Colonic mucosa (tissue), 4 donors: ENCODE measurements at regions not wholly inside any gene's neighbourhood (a gene's known extent, or its start where the extent isn't known, plus 50 kb on each side); places are given as distances from the start of the nearest gene placed in this dataset.

Experiments used
- DNase-seq: peaks from one replicate; pipeline ENCODE4 v3.0.0-alpha.2; 2020
- H3K27ac ChIP-seq: fragments of 200-600 bp; one replicate; pipeline ENCODE4 v1.8.0; 2021
- H3K27me3 ChIP-seq: fragments of 200-600 bp; one replicate; pipeline ENCODE4 v1.8.0; 2021
- H3K36me3 ChIP-seq: fragments of 200-600 bp; one replicate; pipeline ENCODE4 v1.8.0; 2021
- H3K4me1 ChIP-seq: fragments of 200-600 bp; one replicate; pipeline ENCODE4 v1.8.0; 2021; ENCODE audit warnings: mild to moderate bottlenecking
- H3K4me3 ChIP-seq: fragments of 200-600 bp; one replicate; pipeline ENCODE4 v1.8.0; 2021
- H3K9ac ChIP-seq, 2 donors: one replicate each; pipeline ENCODE4 v1.7.0; 2013; ENCODE audit warnings: control low read depth in 2 of 2, low read depth in 2 of 2, low read length in 2 of 2
- H3K9me3 ChIP-seq: fragments of 200-600 bp; one replicate; pipeline ENCODE4 v1.8.0; 2021
- CTCF ChIP-seq: fragments of 200-600 bp; IDR thresholded peaks from one replicate; pipeline ENCODE4 v1.8.0; 2022; ENCODE audit warnings: antibody characterized with exemption, mild to moderate bottlenecking
- intact Hi-C: fragments of 100-400 bp; cut with DNase I; formaldehyde crosslinking; loops from one replicate; pipeline ENCODE4 v1.14.1; 2022
- donor health status: healthy.
- donor health status: DM: no; HTN: no; CAD: no.
- donor health status: DM: no; HTN: no; CAD: no.

GRCh38 chr15:70442211-70442610 is 321.1 kb downstream of the UACA start:
- H3K27ac ChIP-seq: no peak overlapping the region
- DNase-seq: no peak
- no peak overlapping the region for H3K4me3 ChIP-seq
- intact Hi-C loops: no loop called here
- TF ChIP-seq CTCF: no peak
- no peaks in the 10 kb centered on the region for H3K4me1 ChIP-seq
- H3K27me3 ChIP-seq: no peaks in the 10 kb centered on the region
- no peak overlapping the region for H3K9ac ChIP-seq
- no peaks in the 10 kb centered on the region for H3K9me3 ChIP-seq
- no peaks in the 10 kb centered on the region for H3K36me3 ChIP-seq

- no peak for TF ChIP-seq CTCF
- Histone ChIP-seq H3K27me3 (no peaks in the 10 kb centered on the region), H3K27ac (no peak overlapping the region), H3K36me3 (no peaks in the 10 kb centered on the region), H3K9me3 (no peaks in the 10 kb centered on the region), H3K4me3 (no peak overlapping the region), H3K4me1 (no peaks in the 10 kb centered on the region), H3K9ac (no peak overlapping the region)
- intact Hi-C loops: no loop called here
- no peak for DNase-seq
Observed at GRCh38 chr15:70440416-70441138, 322.8 kb downstream of the UACA start.

- H3K4me3 ChIP-seq: no peak overlapping the region
- H3K27me3 ChIP-seq: no peaks in the 10 kb centered on the region
- TF ChIP-seq CTCF: no peak
- H3K4me1 ChIP-seq: no peaks in the 10 kb centered on the region
- no peaks in the 10 kb centered on the region for H3K36me3 ChIP-seq
- no peak overlapping the region for H3K9ac ChIP-seq
- H3K9me3 ChIP-seq: no peaks in the 10 kb centered on the region
- intact Hi-C loops: no loop called here
- no peak for DNase-seq
- no peak overlapping the region for H3K27ac ChIP-seq
Observed at GRCh38 chr15:70439880-70440279, 323.5 kb downstream of the UACA start.

DNA sequence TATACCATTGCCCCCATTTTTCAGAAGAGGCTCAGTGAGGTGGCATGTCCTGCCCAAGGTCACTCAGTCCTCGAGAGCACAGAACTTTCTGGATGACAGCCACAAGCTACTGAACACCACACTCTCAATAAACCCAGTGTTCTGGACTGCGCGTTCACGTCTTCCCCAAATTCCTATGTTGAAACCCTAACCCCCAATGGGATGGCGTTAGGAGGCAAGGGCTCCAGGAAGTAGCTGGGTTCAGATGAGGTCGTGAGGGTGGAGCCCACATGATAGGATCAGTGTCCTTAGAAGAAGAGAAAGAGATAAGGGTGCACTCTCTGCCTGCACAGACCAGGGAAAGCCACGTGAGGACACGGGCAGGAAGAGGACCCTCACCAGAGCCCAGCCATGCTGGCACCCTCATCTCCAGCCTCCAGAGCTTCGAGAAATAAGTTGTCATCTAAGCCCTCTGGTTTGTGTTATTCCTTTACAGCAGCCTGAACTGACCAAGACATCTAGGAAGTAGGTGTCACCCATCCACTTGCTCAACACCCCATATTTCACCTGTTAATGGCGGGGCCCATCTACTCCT is 324.0 kb downstream of the UACA start:
- no peak for TF ChIP-seq CTCF
- no peaks in the 10 kb centered on the region for H3K9me3 ChIP-seq
- no peaks in the 10 kb centered on the region for H3K4me1 ChIP-seq
- H3K36me3 ChIP-seq: no peaks in the 10 kb centered on the region
- H3K27ac ChIP-seq: no peak overlapping the region
- intact Hi-C loops: no loop called here
- no peaks in the 10 kb centered on the region for H3K27me3 ChIP-seq
- H3K4me3 ChIP-seq: no peak overlapping the region
- no peak for DNase-seq
- H3K9ac ChIP-seq: no peak overlapping the region

GRCh38 chr15:70438776-70439175 is 324.6 kb downstream of the UACA start:
- no peak for DNase-seq
- no peak overlapping the region for H3K4me3 ChIP-seq
- no peak overlapping the region for H3K9ac ChIP-seq
- intact Hi-C loops: no loop called here
- no peaks in the 10 kb centered on the region for H3K4me1 ChIP-seq
- TF ChIP-seq CTCF: no peak
- H3K27me3 ChIP-seq: no peaks in the 10 kb centered on the region
- H3K27ac ChIP-seq: no peak overlapping the region
- no peaks in the 10 kb centered on the region for H3K9me3 ChIP-seq
- H3K36me3 ChIP-seq: no peaks in the 10 kb centered on the region
